Uterus (tissue), 3 donors: ENCODE measurements at regions not wholly inside any gene's neighbourhood (a gene's known extent, or its start where the extent isn't known, plus 50 kb on each side); places are given as distances from the start of the nearest gene placed in this dataset.

Experiments
- DNase-seq, 2 donors: peaks; one replicate each; pipeline ENCODE4 v3.0.0-alpha.2; 2019 to 2020
- H3K27ac ChIP-seq, 2 donors: fragments of 200-600 bp; sonication (generic); 1 replicate in 1 of 2; 2 replicates in 1 of 2; pipeline ENCODE4 v1.5.1; 2016 to 2018
- H3K27me3 ChIP-seq, 2 donors: fragments of 200-600 bp; sonication (generic); one replicate each; pipeline ENCODE4 v1.5.1; 2018 to 2019; ENCODE audit warnings: control low read depth in 1 of 2
- H3K36me3 ChIP-seq, 2 donors: fragments of 200-600 bp; sonication (generic); one replicate each; pipeline ENCODE4 v1.5.1; 2019; ENCODE audit warnings: control low read depth in 1 of 2
- H3K4me1 ChIP-seq, 2 donors: fragments of 200-600 bp; sonication (generic); one replicate each; pipeline ENCODE4 v1.5.1; 2018 to 2019; ENCODE audit warnings: control low read depth in 1 of 2
- H3K4me3 ChIP-seq, 2 donors: fragments of 200-600 bp; sonication (generic); 1 replicate in 1 of 2; 2 replicates in 1 of 2; pipeline ENCODE4 v1.5.1; 2018 to 2019; ENCODE audit warnings: mild to moderate bottlenecking in 1 of 2
- H3K9me3 ChIP-seq, 2 donors: fragments of 200-600 bp; sonication (generic); one replicate each; pipeline ENCODE4 v1.5.1; 2019; ENCODE audit warnings: control low read depth in 1 of 2
- CTCF ChIP-seq, 4 experiments: fragments of 200-600 bp in 2 of 4; fragments of 450-650 bp in 2 of 4; sonication (generic) in 2 of 4; IDR thresholded peaks; one replicate each; pipeline ENCODE4 v1.5.1; 2016 to 2019; ENCODE audit warnings: antibody characterized with exemption in 4 of 4, mild to moderate bottlenecking in 2 of 4, moderate library complexity in 1 of 4
- POLR2A ChIP-seq, 2 donors: fragments of 450-650 bp; IDR thresholded peaks; one replicate each; pipeline ENCODE4 v1.6.1; 2016; ENCODE audit warnings: antibody characterized with exemption in 2 of 2, mild to moderate bottlenecking in 1 of 2, moderate library complexity in 1 of 2
- intact Hi-C: fragments of 100-400 bp; cut with DNase I; formaldehyde crosslinking; loops from one replicate; pipeline ENCODE4 v1.15.1; 2023; ENCODE audit warnings: low total_unique reads
- donor health status: DM: yes; HTN: yes; CAD: no.

- Histone ChIP-seq H3K36me3 (no peaks in the 10 kb centered on the region), H3K27me3 (no peaks in the 10 kb centered on the region), H3K4me3 (no peak overlapping the region), H3K27ac (peak overlapping the region in 1 of 2 donors; percentile 35), H3K9me3 (no peaks in the 10 kb centered on the region), H3K4me1 (peaks cover 8 to 10% of the 10 kb centered on the region in 2 donors)
- TF ChIP-seq CTCF (IDR thresholded peaks at IDR 0.05) = no peak
- no peak for TF ChIP-seq POLR2A (IDR thresholded peaks at IDR 0.05)
- DNase-seq = no peak
- intact Hi-C loops = no loop called here
These were observed 411.9 kb upstream of the SPTLC3 start for GRCh38 chr20:12596863-12597262.

DNA sequence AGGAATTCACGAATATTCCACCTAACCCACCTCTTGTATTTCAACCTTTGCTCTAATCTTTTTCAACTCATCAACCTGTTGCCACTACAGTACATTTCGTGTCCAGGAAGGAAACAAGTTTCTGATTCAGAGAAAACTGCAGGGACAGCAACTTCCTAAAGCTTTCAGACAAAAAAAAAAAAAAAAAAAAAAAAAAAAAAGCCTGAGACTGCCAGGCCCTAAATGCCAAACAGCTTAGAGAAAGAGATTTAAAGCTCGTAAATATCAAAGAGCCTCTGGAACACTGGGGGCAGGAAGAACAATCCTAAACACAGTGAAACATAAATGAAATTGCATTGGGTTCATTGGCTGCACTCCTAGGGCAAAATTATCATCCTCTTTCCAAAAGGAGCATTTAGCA, 411.2 kb upstream of the SPTLC3 start:
- DNase-seq = peak in 1 of 2 donors; percentile 23

DNA sequence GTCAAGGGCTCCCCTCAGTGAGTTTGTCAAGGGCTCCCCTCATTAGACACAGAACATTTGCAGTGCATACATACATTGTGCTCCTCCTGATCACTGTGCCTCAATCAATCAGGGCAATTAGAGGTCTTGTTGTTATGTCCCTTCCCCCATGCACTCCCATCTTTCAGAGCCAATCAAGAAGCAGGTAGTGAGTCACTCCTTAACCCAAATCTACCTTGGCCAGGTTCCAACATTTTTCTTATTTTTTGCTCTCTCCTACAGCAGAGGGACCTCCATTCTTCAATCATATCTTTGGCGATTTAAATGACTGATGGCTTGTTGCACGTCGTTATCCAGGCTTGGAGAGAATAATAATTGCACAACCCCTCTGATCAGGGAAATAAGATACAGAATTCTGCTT, 409.9 kb upstream of the SPTLC3 start:
- H3K4me3 ChIP-seq = no peak overlapping the region
- TF ChIP-seq POLR2A (IDR thresholded peaks at IDR 0.05) (no peak), CTCF (IDR thresholded peaks at IDR 0.05) (no peak)
- no peak overlapping the region for H3K27ac ChIP-seq
- no peaks in the 10 kb centered on the region for H3K27me3 ChIP-seq
- no peaks in the 10 kb centered on the region for H3K9me3 ChIP-seq
- intact Hi-C loops = no loop called here
- peaks cover 1 to 10% of the 10 kb centered on the region in 2 donors for H3K4me1 ChIP-seq
- H3K36me3 ChIP-seq = no peaks in the 10 kb centered on the region
- DNase-seq = no peak

More for the DNA sequence above, 411.2 kb upstream of the SPTLC3 start:
- no peak overlapping the region for H3K4me3 ChIP-seq
- no peaks in the 10 kb centered on the region for H3K36me3 ChIP-seq
- H3K4me1 ChIP-seq = peaks cover 8 to 10% of the 10 kb centered on the region in 2 donors
- intact Hi-C loops = no loop called here
- TF ChIP-seq POLR2A (IDR thresholded peaks at IDR 0.05) (no peak), CTCF (IDR thresholded peaks at IDR 0.05) (no peak)
- no peaks in the 10 kb centered on the region for H3K9me3 ChIP-seq
- H3K27ac ChIP-seq = peak overlapping the region; percentile 28 to 35
- H3K27me3 ChIP-seq = no peaks in the 10 kb centered on the region

- intact Hi-C loops = no loop called here
- H3K27ac ChIP-seq = no peak overlapping the region
- H3K9me3 ChIP-seq = no peaks in the 10 kb centered on the region
- DNase-seq = no peak
- no peaks in the 10 kb centered on the region for H3K27me3 ChIP-seq
- H3K36me3 ChIP-seq = no peaks in the 10 kb centered on the region
- no peak overlapping the region for H3K4me3 ChIP-seq
- peaks cover 0 to 10% of the 10 kb centered on the region in 2 donors for H3K4me1 ChIP-seq
- no peak for TF ChIP-seq POLR2A (IDR thresholded peaks at IDR 0.05)
- no peak for TF ChIP-seq CTCF (IDR thresholded peaks at IDR 0.05)
These were observed 409.3 kb upstream of the SPTLC3 start for GRCh38 chr20:12599494-12599893.

DNA sequence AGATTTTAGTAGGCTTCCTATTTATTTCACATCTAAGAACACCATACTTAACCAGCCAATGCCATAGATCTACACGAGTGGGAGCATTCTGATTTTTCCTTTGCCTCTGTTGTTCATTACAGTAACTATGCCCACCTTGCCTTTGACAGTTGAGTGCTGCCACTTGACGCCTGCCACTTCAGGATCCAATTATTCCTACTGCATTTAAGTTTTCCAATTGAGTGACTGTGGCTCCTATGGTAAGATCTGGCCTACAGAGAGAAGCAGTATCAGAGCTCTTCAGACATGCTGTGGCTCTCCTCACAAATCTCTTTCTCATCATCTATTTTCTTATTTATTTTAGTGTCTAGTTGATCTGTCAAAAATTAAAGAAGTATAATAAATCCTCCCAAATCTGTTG, 403.0 kb upstream of the SPTLC3 start:
- intact Hi-C loops = no loop called here
- H3K27me3 ChIP-seq = no peaks in the 10 kb centered on the region
- DNase-seq = no peak
- no peaks in the 10 kb centered on the region for H3K4me1 ChIP-seq
- H3K27ac ChIP-seq = no peak overlapping the region
- H3K36me3 ChIP-seq = no peaks in the 10 kb centered on the region
- no peaks in the 10 kb centered on the region for H3K9me3 ChIP-seq
- H3K4me3 ChIP-seq = no peak overlapping the region
- TF ChIP-seq CTCF (IDR thresholded peaks at IDR 0.05) = no peak
- TF ChIP-seq POLR2A (IDR thresholded peaks at IDR 0.05) = no peak
